AG09309 (cell line): ENCODE measurements at regions not wholly inside any gene's neighbourhood (a gene's known extent, or its start where the extent isn't known, plus 50 kb on each side); places are given as distances from the start of the nearest gene placed in this dataset.
A peak's percentile ranks its signal among the peaks of the same experiment; 100 is the strongest.

Experiments used
- DNase-seq: peaks from one replicate; pipeline ENCODE4 v3.0.0-alpha.2; 2010; ENCODE audit warnings: low read depth
- H3K4me3 ChIP-seq: 2 replicates; pipeline ENCODE4 v1.5.1; 2011; ENCODE audit warnings: mild to moderate bottlenecking, low read depth, low read length, moderate library complexity; ENCODE audit not compliant: control insufficient read depth
- CTCF ChIP-seq: IDR thresholded peaks from 2 replicates; pipeline ENCODE4 v1.5.1; 2011; ENCODE audit warnings: mild to moderate bottlenecking, low read depth, low read length, inconsistent platforms; ENCODE audit not compliant: insufficient read depth, control insufficient read depth; ENCODE audit errors: missing control alignments

- peak; percentile 47 for TF ChIP-seq CTCF
- peak; percentile 14 for DNase-seq
- H3K4me3 ChIP-seq, result no peak overlapping the region
Observed at GRCh38 chr5:104178829-104179456, 616.4 kb upstream of the NUDT12 start.

- no peak overlapping the region for H3K4me3 ChIP-seq
- DNase-seq, result no peak
- no peak for TF ChIP-seq CTCF
Observed at GRCh38 chr5:104178066-104178465, 615.5 kb upstream of the NUDT12 start.

GRCh38 chr5:104177651-104178050 lies 615.1 kb upstream of the NUDT12 start:
- no peak for TF ChIP-seq CTCF
- DNase-seq, result no peak
- no peak overlapping the region for H3K4me3 ChIP-seq

- TF ChIP-seq CTCF, result no peak
- DNase-seq, result no peak
- H3K4me3 ChIP-seq, result no peak overlapping the region
Observed at GRCh38 chr5:104172976-104173375, 610.4 kb upstream of the NUDT12 start.

- DNase-seq, result no peak
- no peak overlapping the region for H3K4me3 ChIP-seq
- TF ChIP-seq CTCF, result no peak
Observed at GRCh38 chr5:104171958-104172690, 609.5 kb upstream of the NUDT12 start.

GRCh38 chr5:104170926-104171325 lies 608.3 kb upstream of the NUDT12 start:
- TF ChIP-seq CTCF, result no peak
- peak; percentile 42 for DNase-seq
- H3K4me3 ChIP-seq, result no peak overlapping the region

- DNase-seq, result no peak
- no peak for TF ChIP-seq CTCF
- no peak overlapping the region for H3K4me3 ChIP-seq
Observed at GRCh38 chr5:104146652-104147051, 584.1 kb upstream of the NUDT12 start.
